Ovary (tissue), 7 donors: ENCODE measurements at regions not wholly inside any gene's neighbourhood (a gene's known extent, or its start where the extent isn't known, plus 50 kb on each side); places are given as distances from the start of the nearest gene placed in this dataset.

ENCODE experiments used
- DNase-seq, 5 donors: peaks; one replicate each; pipeline ENCODE4 v3.0.0-alpha.2; 2019 to 2020
- H3K27ac ChIP-seq, 2 donors: fragments of 200-600 bp; one replicate each; pipeline versions ENCODE4 v1.5.1 to v1.8.0; 2019 to 2022
- H3K27me3 ChIP-seq: fragments of 200-600 bp; one replicate; pipeline ENCODE4 v1.8.0; 2022
- H3K36me3 ChIP-seq: fragments of 200-600 bp; sonication (generic); one replicate; pipeline ENCODE4 v1.5.1; 2019
- H3K4me1 ChIP-seq: one replicate; pipeline ENCODE4 v1.8.1; 2013; ENCODE audit warnings: mild to moderate bottlenecking, moderate library complexity; ENCODE audit not compliant: insufficient read depth
- H3K4me3 ChIP-seq: fragments of 200-600 bp; sonication (generic); one replicate; pipeline ENCODE4 v1.5.1; 2017
- H3K9me3 ChIP-seq, 2 donors: fragments of 200-600 bp in 1 of 2; sonication (generic) in 1 of 2; one replicate each; pipeline versions ENCODE4 v1.5.1 to v1.8.1; 2013 to 2019; ENCODE audit warnings: mild to moderate bottlenecking in 1 of 2, moderate library complexity in 1 of 2
- EP300 ChIP-seq: sonication (generic); formaldehyde crosslinking; IDR thresholded peaks from one replicate; pipeline ENCODE4 v1.6.1; 2017; ENCODE audit warnings: antibody characterized with exemption
- POLR2A ChIP-seq: fragments of 450-650 bp; IDR thresholded peaks from one replicate; pipeline ENCODE4 v1.6.1; 2017; ENCODE audit warnings: antibody characterized with exemption, mild to moderate bottlenecking, moderate library complexity
- WGBS, 3 donors: extraction: QIAGEN DNeasy Blood & Tissue Kit in 1 of 3; methylation state at CpG; one replicate each; pipeline versions ENCODE4 v1.1.5 to v1.1.7; 2013 to 2017; 5-methylcytosine and 5-hydroxymethylcytosine counted together
- intact Hi-C, 4 donors: fragments of 100-400 bp; cut with DNase I; formaldehyde crosslinking; loops; one replicate each; pipeline versions ENCODE4 v1.11.0 to v1.15.1; 2022 to 2023
- TF ChIP-seq, protein P1 (sequence below), 3 donors: fragments of 450-650 bp in 2 of 3; fragments of 200-600 bp in 1 of 3; IDR thresholded peaks; one replicate each; pipeline versions ENCODE4 v1.5.1 to v1.8.0; 2016 to 2022; ENCODE audit warnings: antibody characterized with exemption in 3 of 3, mild to moderate bottlenecking in 1 of 3
- donor health status: DM: no; HTN: no; CAD: no; lungs with moderate emphysema.
- donor health status: DM: no; HTN: no; CAD: no.
- donor health status: Bipolar disorder and iron deficiency.
- donor health status: DM: no; HTN: no; CAD: no.
- donor health status: DM: yes; HTN: yes; CAD: no.

DNA sequence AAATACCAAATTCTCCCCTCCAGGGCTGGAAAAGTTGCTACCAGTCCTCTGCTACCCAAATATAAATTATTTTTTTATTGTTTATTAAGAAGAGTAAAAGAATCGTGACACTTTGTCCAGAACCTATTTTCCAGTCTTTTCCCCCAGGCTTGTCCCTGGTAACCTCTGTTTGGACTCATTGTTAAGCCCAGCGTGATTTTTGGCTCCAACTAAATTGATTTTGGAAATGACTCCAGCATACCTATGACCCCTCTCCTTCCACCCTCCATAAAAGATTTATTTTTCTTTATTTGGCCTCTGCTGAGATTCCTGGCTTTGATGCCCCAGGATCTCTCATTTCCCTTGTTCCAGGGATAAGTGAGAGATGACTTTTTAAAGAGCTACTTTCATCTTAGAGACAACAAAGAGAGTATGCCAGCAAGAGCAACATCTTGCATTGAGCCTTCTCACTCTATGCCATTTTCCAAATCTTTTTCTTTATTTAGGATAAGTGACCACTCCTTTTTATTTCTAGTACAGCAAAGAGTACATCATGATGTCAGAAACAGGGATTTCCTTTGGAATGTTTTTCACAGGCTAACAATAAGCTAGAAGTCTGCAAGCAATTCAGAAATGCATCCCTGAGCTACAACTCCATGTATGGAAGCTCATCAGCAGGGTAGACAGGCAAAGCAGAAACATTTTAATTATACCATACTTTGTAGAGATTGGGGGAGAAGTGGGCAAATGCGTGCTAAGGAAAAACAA lies 75.8 kb downstream of the DAD1 start:
- H3K27ac ChIP-seq, result no peak overlapping the region
- H3K36me3 ChIP-seq, result no peaks in the 10 kb centered on the region
- H3K4me3 ChIP-seq, result no peak overlapping the region
- 49 to 63% (median 60%) methylated on average over 3 of the region's 3 CpGs for WGBS, 3 donors
- TF ChIP-seq POLR2A (no peak), EP300 (no peak)
- TF ChIP-seq, protein P1, sequence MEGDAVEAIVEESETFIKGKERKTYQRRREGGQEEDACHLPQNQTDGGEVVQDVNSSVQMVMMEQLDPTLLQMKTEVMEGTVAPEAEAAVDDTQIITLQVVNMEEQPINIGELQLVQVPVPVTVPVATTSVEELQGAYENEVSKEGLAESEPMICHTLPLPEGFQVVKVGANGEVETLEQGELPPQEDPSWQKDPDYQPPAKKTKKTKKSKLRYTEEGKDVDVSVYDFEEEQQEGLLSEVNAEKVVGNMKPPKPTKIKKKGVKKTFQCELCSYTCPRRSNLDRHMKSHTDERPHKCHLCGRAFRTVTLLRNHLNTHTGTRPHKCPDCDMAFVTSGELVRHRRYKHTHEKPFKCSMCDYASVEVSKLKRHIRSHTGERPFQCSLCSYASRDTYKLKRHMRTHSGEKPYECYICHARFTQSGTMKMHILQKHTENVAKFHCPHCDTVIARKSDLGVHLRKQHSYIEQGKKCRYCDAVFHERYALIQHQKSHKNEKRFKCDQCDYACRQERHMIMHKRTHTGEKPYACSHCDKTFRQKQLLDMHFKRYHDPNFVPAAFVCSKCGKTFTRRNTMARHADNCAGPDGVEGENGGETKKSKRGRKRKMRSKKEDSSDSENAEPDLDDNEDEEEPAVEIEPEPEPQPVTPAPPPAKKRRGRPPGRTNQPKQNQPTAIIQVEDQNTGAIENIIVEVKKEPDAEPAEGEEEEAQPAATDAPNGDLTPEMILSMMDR (IDR thresholded peaks at IDR 0.05), result no peak
- intact Hi-C loops, result no loop called here
- no peak for DNase-seq
- H3K27me3 ChIP-seq, result no peaks in the 10 kb centered on the region
- H3K9me3 ChIP-seq, result no peaks in the 10 kb centered on the region
- peaks cover 3% of the 10 kb centered on the region for H3K4me1 ChIP-seq

DNA sequence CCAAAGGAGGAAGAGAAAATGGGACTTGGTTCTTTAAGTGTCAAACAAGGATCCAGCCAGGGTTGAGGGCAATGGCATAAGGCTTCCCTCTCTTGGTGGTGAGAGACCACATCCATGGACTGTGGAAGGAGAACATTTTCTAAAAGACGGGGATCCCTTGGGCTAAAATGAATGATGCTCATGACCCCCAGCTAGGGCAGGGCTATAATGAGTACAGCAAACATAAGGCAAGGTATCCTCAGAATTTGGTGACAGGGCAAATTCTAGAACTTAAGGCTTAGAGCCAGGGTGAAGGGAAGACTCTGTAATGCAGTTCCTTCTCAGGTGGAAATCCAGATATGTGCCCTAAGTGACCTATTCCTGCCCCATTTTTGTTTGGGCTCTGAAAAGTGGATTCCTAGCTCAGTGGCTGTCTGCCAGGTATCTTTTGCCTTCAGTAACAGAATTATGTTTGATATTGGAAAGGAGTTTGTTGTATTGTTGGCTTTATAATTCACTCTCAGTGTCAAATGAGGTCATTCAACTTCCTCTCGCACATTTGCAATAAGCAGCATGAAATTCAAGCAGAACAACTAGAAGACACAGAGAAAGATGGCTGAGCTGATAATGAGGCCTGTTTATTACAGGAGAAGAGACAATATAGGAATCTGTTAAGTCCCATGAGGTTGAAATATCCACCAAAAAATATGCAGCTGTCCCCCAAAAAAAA lies 76.8 kb downstream of the DAD1 start:
- H3K27ac ChIP-seq, result no peak overlapping the region
- TF ChIP-seq POLR2A (no peak), EP300 (no peak)
- TF ChIP-seq, protein P1 (IDR thresholded peaks at IDR 0.05), result no peak
- H3K4me3 ChIP-seq, result no peak overlapping the region
- no peak for DNase-seq
- 80 to 86% (median 81%) methylated on average over 2 of the region's 2 CpGs for WGBS, 3 donors
- intact Hi-C loops, result no loop called here
- H3K36me3 ChIP-seq, result no peaks in the 10 kb centered on the region
- H3K9me3 ChIP-seq, result no peaks in the 10 kb centered on the region
- peaks cover 3% of the 10 kb centered on the region for H3K4me1 ChIP-seq
- H3K27me3 ChIP-seq, result no peaks in the 10 kb centered on the region

DNA sequence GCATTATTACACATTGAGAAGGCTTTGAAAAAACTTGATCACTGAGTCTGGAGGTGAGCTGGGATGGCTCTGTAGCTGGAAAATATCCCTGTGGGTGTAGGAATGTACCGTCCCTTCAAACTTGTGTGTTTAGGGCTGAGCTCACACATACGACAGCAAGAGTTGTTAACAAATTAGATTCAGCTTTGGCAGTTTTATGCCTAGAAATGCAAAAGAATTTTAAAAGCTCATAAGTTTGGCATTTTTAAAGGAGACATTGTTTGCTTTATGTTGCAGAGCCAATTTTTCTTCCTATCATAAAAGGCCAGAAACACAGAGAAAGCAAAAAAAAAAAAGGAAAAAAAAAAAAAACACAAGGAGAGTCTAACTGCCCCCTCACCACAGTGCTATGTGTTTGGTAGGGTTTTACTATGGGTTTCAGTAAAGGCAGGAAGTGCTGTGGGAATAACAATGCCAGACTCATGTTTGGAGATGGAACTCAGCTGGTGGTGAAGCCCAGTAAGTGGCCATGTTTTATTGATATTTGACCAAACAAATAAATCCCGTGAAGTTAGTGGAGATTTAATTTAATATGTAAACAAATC lies 78.4 kb downstream of the DAD1 start:
- Histone ChIP-seq H3K4me3 (no peak overlapping the region), H3K4me1 (peaks cover 3% of the 10 kb centered on the region), H3K27me3 (no peaks in the 10 kb centered on the region), H3K27ac (no peak overlapping the region), H3K9me3 (no peaks in the 10 kb centered on the region), H3K36me3 (no peaks in the 10 kb centered on the region)
- WGBS, 3 donors, result 13 to 21% (median 15%) methylated on average over 3 of the region's 3 CpGs
- no peak for DNase-seq
- TF ChIP-seq POLR2A (no peak), EP300 (no peak)
- TF ChIP-seq, protein P1 (IDR thresholded peaks at IDR 0.05), result no peak
- intact Hi-C loops, result no loop called here

DNA sequence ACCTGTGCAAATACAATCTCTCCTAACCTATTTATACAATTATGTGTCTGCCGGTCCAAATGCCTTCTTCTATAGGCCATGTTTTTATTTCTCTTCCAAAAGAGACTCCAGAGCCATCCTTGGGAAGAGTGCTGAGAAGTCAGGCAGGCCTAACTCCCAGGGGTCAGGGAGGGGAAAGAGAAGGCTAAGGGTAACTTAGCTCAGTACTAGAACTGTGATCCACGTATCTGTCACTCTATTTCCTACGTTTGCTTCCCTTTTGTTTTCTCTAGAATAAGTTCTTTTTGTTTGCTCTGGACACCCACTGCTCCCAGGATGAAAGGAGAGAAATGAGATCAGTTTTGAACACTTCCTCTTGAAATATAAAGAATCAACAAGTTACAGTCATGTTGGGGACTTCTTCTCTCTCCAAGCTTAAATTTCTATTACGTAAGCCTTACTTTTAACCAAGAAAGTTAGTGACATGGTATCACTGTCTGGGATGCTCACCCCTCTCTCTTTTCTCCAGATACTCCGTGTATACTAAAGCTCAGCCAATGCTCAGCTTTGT lies 79.2 kb downstream of the DAD1 start:
- DNase-seq, result no peak
- Histone ChIP-seq H3K4me3 (no peak overlapping the region), H3K4me1 (peaks cover 3% of the 10 kb centered on the region), H3K9me3 (no peaks in the 10 kb centered on the region), H3K27ac (no peak overlapping the region), H3K36me3 (no peaks in the 10 kb centered on the region), H3K27me3 (no peaks in the 10 kb centered on the region)
- WGBS, 3 donors, result 60 to 71% (median 67%) methylated on average over 5 of the region's 5 CpGs
- intact Hi-C loops, result no loop called here
- TF ChIP-seq EP300, result no peak
- no peak for TF ChIP-seq POLR2A
- TF ChIP-seq, protein P1 (IDR thresholded peaks at IDR 0.05), result no peak
